IMR-90 (cell line): ENCODE measurements at regions not wholly inside any gene's neighbourhood (a gene's known extent, or its start where the extent isn't known, plus 50 kb on each side); places are given as distances from the start of the nearest gene placed in this dataset.

Source experiments
- ATAC-seq: fragments of 200-7000 bp; cut with Tn5 transposase; 2 replicates; pipeline ENCODE4 v1.9.1; 2020; ENCODE audit warnings: low read depth, mild to moderate bottlenecking, moderate library complexity
- BruUV-seq: library from RNA; stranded (reverse); fragments of 400-500 nt; replicated peaks from 2 replicates; lab custom pipeline; 2021; lab: Mats Ljungman, UMichigan
- CTCF ChIA-PET: fragments of 300-600 bp; formaldehyde crosslinking; extraction: SDS; loops from one replicate; lab custom pipeline; 2021; ENCODE audit warnings: antibody characterized with exemption; lab: Yijun Ruan, JAX
- POLR2A ChIA-PET: fragments of 300-600 bp; sonication (Branson Sonifier 250); formaldehyde crosslinking; loops from one replicate; lab custom pipeline; 2022; ENCODE audit warnings: antibody characterized with exemption; ENCODE audit not compliant: unreplicated experiment; lab: Charles Lee
- DNase-seq: peaks from one replicate; pipeline ENCODE4 v3.0.0; 2013
- H2AFZ ChIP-seq: replicated peaks from 2 replicates; pipeline ENCODE3; 2013; ENCODE audit warnings: low read length, mild to moderate bottlenecking; ENCODE audit not compliant: poor library complexity
- H2AK5ac ChIP-seq: 2 replicates; pipeline ENCODE4 v1.6.1; 2013; ENCODE audit warnings: low read depth, low read length, inconsistent platforms
- H2AK9ac ChIP-seq: replicated peaks from 2 replicates; pipeline ENCODE3; 2013; ENCODE audit warnings: mild to moderate bottlenecking, low read depth, low read length, moderate library complexity; ENCODE audit not compliant: poor library complexity
- H2BK120ac ChIP-seq: 2 replicates; pipeline ENCODE4 v1.6.1; 2013; ENCODE audit warnings: low read depth, low read length, inconsistent platforms
- H2BK15ac ChIP-seq: 3 replicates; pipeline ENCODE4 v1.6.1; 2013; ENCODE audit warnings: low read depth, low read length, inconsistent platforms
- H2BK20ac ChIP-seq: 2 replicates; pipeline ENCODE4 v1.6.1; 2013; ENCODE audit warnings: low read depth, mild to moderate bottlenecking, inconsistent platforms, low read length, moderate library complexity
- H2BK5ac ChIP-seq: 2 replicates; pipeline ENCODE4 v1.6.1; 2013; ENCODE audit warnings: mild to moderate bottlenecking, low read depth, low read length, inconsistent platforms; ENCODE audit not compliant: poor library complexity, severe bottlenecking
- H3K14ac ChIP-seq: replicated peaks from 2 replicates; pipeline ENCODE4 v1.6.1; 2013; ENCODE audit warnings: low read depth, low read length, inconsistent platforms
- H3K18ac ChIP-seq: 2 replicates; pipeline ENCODE4 v1.6.1; 2013; ENCODE audit warnings: low read depth, low read length, control low read depth
- H3K23ac ChIP-seq: 2 replicates; pipeline ENCODE4 v1.6.1; 2013; ENCODE audit warnings: low read depth, low read length, inconsistent platforms
- H3K27ac ChIP-seq: 2 replicates; pipeline ENCODE4 v1.5.1; 2013; ENCODE audit warnings: mild to moderate bottlenecking, control low read depth, low read length; ENCODE audit not compliant: insufficient read depth
- H3K27me3 ChIP-seq: 2 replicates; pipeline ENCODE4 v1.6.1; 2013; ENCODE audit warnings: low read length; ENCODE audit not compliant: control insufficient read depth, insufficient read depth
- H3K36me3 ChIP-seq: 2 replicates; pipeline ENCODE4 v1.6.1; 2013; ENCODE audit warnings: low read length, mixed read lengths; ENCODE audit not compliant: control insufficient read depth, insufficient read depth
- H3K4ac ChIP-seq: 2 replicates; pipeline ENCODE4 v1.6.1; 2013; ENCODE audit warnings: low read depth, low read length, inconsistent platforms
- H3K4me1 ChIP-seq: 2 replicates; pipeline ENCODE4 v1.6.1; 2013; ENCODE audit warnings: low read length, mixed read lengths; ENCODE audit not compliant: control insufficient read depth, insufficient read depth
- H3K4me2 ChIP-seq: 2 replicates; pipeline ENCODE4 v1.6.1; 2013; ENCODE audit warnings: low read depth, mild to moderate bottlenecking, control low read depth, low read length, moderate library complexity
- H3K4me3 ChIP-seq: 2 replicates; pipeline ENCODE4 v1.5.1; 2013; ENCODE audit warnings: low read depth, mild to moderate bottlenecking, control low read depth, low read length, moderate library complexity; ENCODE audit not compliant: insufficient read depth
- H3K56ac ChIP-seq: 2 replicates; pipeline ENCODE4 v1.6.1; 2013; ENCODE audit warnings: low read length, inconsistent platforms; ENCODE audit not compliant: insufficient read depth; ENCODE audit errors: extremely low read depth
- H3K79me1 ChIP-seq, 2 experiments: 2 replicates each; pipeline ENCODE4 v1.6.1; 2013; ENCODE audit warnings: low read length in 2 of 2, inconsistent platforms in 1 of 2, low read depth in 1 of 2
- H3K9ac ChIP-seq: 2 replicates; pipeline ENCODE4 v1.6.1; 2013; ENCODE audit warnings: low read depth, low read length, control low read depth
- H3K9me1 ChIP-seq: 2 replicates; pipeline ENCODE4 v1.6.1; 2013; ENCODE audit warnings: low read length, inconsistent platforms; ENCODE audit not compliant: insufficient read depth
- H3K9me3 ChIP-seq: 2 replicates; pipeline ENCODE4 v1.6.1; 2013; ENCODE audit warnings: low read length; ENCODE audit not compliant: control insufficient read depth, insufficient read depth
- H4K20me1 ChIP-seq: 2 replicates; pipeline ENCODE4 v1.6.1; 2013; ENCODE audit warnings: low read length, inconsistent platforms; ENCODE audit not compliant: insufficient read depth
- H4K5ac ChIP-seq: 2 replicates; pipeline ENCODE4 v1.6.1; 2013; ENCODE audit warnings: mild to moderate bottlenecking, low read depth, low read length, control low read depth
- H4K8ac ChIP-seq, 2 experiments: 2 replicates each; pipeline ENCODE4 v1.6.1; 2013; ENCODE audit warnings: low read depth in 2 of 2, low read length in 2 of 2, control low read depth in 1 of 2, inconsistent platforms in 1 of 2
- H4K91ac ChIP-seq: 2 replicates; pipeline ENCODE4 v1.6.1; 2013; ENCODE audit warnings: low read depth, low read length, inconsistent platforms; ENCODE audit not compliant: insufficient read depth
- BHLHE40 ChIP-seq: fragments of 150-350 bp; IDR thresholded peaks from 2 replicates; pipeline ENCODE4 v1.6.1; 2016; ENCODE audit warnings: mild to moderate bottlenecking, low read depth, low read length
- CEBPB ChIP-seq: IDR thresholded peaks from 2 replicates; pipeline ENCODE4 v1.6.1; 2012; ENCODE audit warnings: low read depth, low read length, improper control_type of control experiment
- CHD1 ChIP-seq: IDR thresholded peaks from 2 replicates; pipeline ENCODE4 v1.6.1; 2012; ENCODE audit warnings: low read depth, low read length, improper control_type of control experiment
- CTCF ChIP-seq: conservative IDR thresholded peaks from 2 replicates; pipeline ENCODE4 v1.5.1; 2012; ENCODE audit warnings: mild to moderate bottlenecking, low read depth, low read length, improper control_type of control experiment
- ELK1 ChIP-seq: fragments of 150-350 bp; IDR thresholded peaks from 2 replicates; pipeline ENCODE4 v1.6.1; 2016; ENCODE audit warnings: low read depth, mild to moderate bottlenecking, low read length, moderate library complexity, borderline replicate concordance
- FOS ChIP-seq: fragments of 150-350 bp; IDR thresholded peaks from 2 replicates; pipeline ENCODE4 v1.6.1; 2016; ENCODE audit warnings: low read depth, low read length
- MAFK ChIP-seq: IDR thresholded peaks from 2 replicates; pipeline ENCODE4 v1.6.1; 2012; ENCODE audit warnings: low read depth, low read length, improper control_type of control experiment
- MAZ ChIP-seq: IDR thresholded peaks from 2 replicates; pipeline ENCODE4 v1.6.1; 2012; ENCODE audit warnings: low read depth, mild to moderate bottlenecking, low read length, improper control_type of control experiment, moderate library complexity, borderline replicate concordance
- MXI1 ChIP-seq: IDR thresholded peaks from 2 replicates; pipeline ENCODE4 v1.6.1; 2012; ENCODE audit warnings: low read depth, mild to moderate bottlenecking, low read length, moderate library complexity, borderline replicate concordance
- NFE2L2 ChIP-seq: fragments of 150-350 bp; IDR thresholded peaks from 2 replicates; pipeline ENCODE4 v1.6.1; 2016; ENCODE audit warnings: low read depth, mild to moderate bottlenecking, low read length
- POLR2A ChIP-seq: IDR thresholded peaks from 2 replicates; pipeline ENCODE4 v1.6.1; 2012; ENCODE audit warnings: mild to moderate bottlenecking, low read depth, low read length
- RAD21 ChIP-seq: IDR thresholded peaks from 2 replicates; pipeline ENCODE4 v1.6.1; 2012; ENCODE audit warnings: low read length, improper control_type of control experiment
- RCOR1 ChIP-seq: IDR thresholded peaks from 2 replicates; pipeline ENCODE4 v1.6.1; 2012; ENCODE audit warnings: mild to moderate bottlenecking, low read length, improper control_type of control experiment; ENCODE audit not compliant: insufficient replicate concordance
- RFX5 ChIP-seq: IDR thresholded peaks from 2 replicates; pipeline ENCODE4 v1.8.0; 2012; ENCODE audit warnings: low read depth, mild to moderate bottlenecking, low read length, moderate library complexity
- SMC3 ChIP-seq: fragments of 150-350 bp; IDR thresholded peaks from 2 replicates; pipeline ENCODE4 v1.6.1; 2016; ENCODE audit warnings: low read depth, mild to moderate bottlenecking, antibody characterized with exemption, low read length, moderate library complexity
- USF2 ChIP-seq: fragments of 150-350 bp; IDR thresholded peaks from 2 replicates; pipeline ENCODE4 v1.6.1; 2017; ENCODE audit warnings: mild to moderate bottlenecking, antibody characterized with exemption, low read length, low read depth
- WGBS, 2 experiments: methylation state at CpG; one replicate each; pipeline versions ENCODE4 v1.1.5 to v1.1.7; 2013; ENCODE audit warnings: missing lambda C conversion rate in 2 of 2; ENCODE audit not compliant: insufficient read length in 1 of 2; ENCODE audit errors: extremely low coverage in 2 of 2; 5-methylcytosine and 5-hydroxymethylcytosine counted together
- dilution Hi-C: fragments of 300-500 bp; cut with HindIII; formaldehyde crosslinking; loops from one replicate; pipeline ENCODE4 v1.14.3; 2018; ENCODE audit warnings: low sequenced_read_pairs; ENCODE audit not compliant: unreplicated experiment
- in situ Hi-C: fragments of 300-500 bp; cut with MboI; formaldehyde crosslinking; loops from 3 replicates; pipeline ENCODE4 v1.14.3; 2019; ENCODE audit warnings: low sequenced_read_pairs, inconsistent platforms, mixed read lengths
- intact Hi-C: fragments of 100-400 bp; cut with micrococcal nuclease; formaldehyde crosslinking; loops from 2 replicates; pipeline ENCODE4 v1.10.0; 2022

GRCh38 chr2:12968399-12968798 lies 251.7 kb downstream of the TRIB2 start:
- DNase-seq: no peak
- CTCF ChIA-PET: interaction anchor here (0.6 to 1.9 kb wide), 2 partner anchors 21 to 39 kb away, joined by 3 to 4 read pairs; no protein-coding TSS in a partner anchor
- H3K36me3 ChIP-seq: no peaks in the 10 kb centered on the region
- H4K91ac ChIP-seq: no peak overlapping the region
- no peak overlapping the region for H2AK5ac ChIP-seq
- no peak overlapping the region for H3K4me2 ChIP-seq
- H2AK9ac ChIP-seq: no peak overlapping the region
- no peak overlapping the region for H4K5ac ChIP-seq
- no peaks in the 10 kb centered on the region for H3K79me1 ChIP-seq
- no TSS peak for BruUV-seq
- no peaks in the 10 kb centered on the region for H3K9me3 ChIP-seq
- H2BK120ac ChIP-seq: no peak overlapping the region
- no peak overlapping the region for H2BK5ac ChIP-seq
- intact Hi-C loops (no loop called here), dilution Hi-C loops (no loop called here), in situ Hi-C loops (no loop called here)
- no peak overlapping the region for H3K56ac ChIP-seq
- no CpG with 5 or more reads among the region's 3 CpGs for WGBS, 2 experiments
- H3K14ac ChIP-seq: no peak overlapping the region
- H3K27ac ChIP-seq: no peak overlapping the region
- H3K18ac ChIP-seq: no peak overlapping the region
- no peak for TF ChIP-seq RFX5
- no peak for TF ChIP-seq RCOR1
- TF ChIP-seq MAZ: no peak
- no peak for TF ChIP-seq BHLHE40
- no peak for TF ChIP-seq SMC3
- no peak for TF ChIP-seq RAD21
- no peak for TF ChIP-seq FOS
- TF ChIP-seq NFE2L2: no peak
- TF ChIP-seq MXI1: no peak
- no peak for TF ChIP-seq USF2
- no peak for TF ChIP-seq CEBPB
- TF ChIP-seq POLR2A: no peak
- no peak for TF ChIP-seq CTCF
- TF ChIP-seq CHD1: no peak
- no peak for TF ChIP-seq MAFK
- TF ChIP-seq ELK1: no peak
- no peak overlapping the region for H3K9ac ChIP-seq
- no peak overlapping the region for H3K4me3 ChIP-seq
- no peak overlapping the region for H3K4ac ChIP-seq
- no peak for ATAC-seq
- H4K20me1 ChIP-seq: no peaks in the 10 kb centered on the region
- no peaks in the 10 kb centered on the region; the same call in 1 of the 2 replicates for H3K4me1 ChIP-seq
- peaks cover 2% of the 10 kb centered on the region; the same call in 1 of the 2 replicates for H3K27me3 ChIP-seq
- no peak overlapping the region for H3K23ac ChIP-seq
- H3K9me1 ChIP-seq: no peaks in the 10 kb centered on the region; the same call in 1 of the 2 replicates
- no peak overlapping the region for H4K8ac ChIP-seq
- POLR2A ChIA-PET: no interaction called here
- no peak overlapping the region for H2BK20ac ChIP-seq
- no peak overlapping the region for H2BK15ac ChIP-seq
- H2AFZ ChIP-seq: no peak overlapping the region
